GM12878 (cell line): ENCODE measurements at regions not wholly inside any gene's neighbourhood (a gene's known extent, or its start where the extent isn't known, plus 50 kb on each side); places are given as distances from the start of the nearest gene placed in this dataset.

ENCODE experiments used
- ATAC-seq: fragments of 200-7000 bp; cut with Tn5 transposase; 3 replicates; pipeline ENCODE4 v1.9.1; 2020; ENCODE audit warnings: mild to moderate bottlenecking, moderate library complexity
- BruUV-seq: library from RNA; stranded (reverse); fragments of 400-500 nt; replicated peaks from 2 replicates; lab custom pipeline; 2021; lab: Mats Ljungman, UMichigan
- CTCF ChIA-PET: fragments of 300-600 bp; sonication (Branson Sonifier 250); formaldehyde crosslinking; extraction: SDS; loops from one replicate; lab custom pipeline; 2021; ENCODE audit warnings: inconsistent platforms; lab: Yijun Ruan, JAX
- POLR2A ChIA-PET: fragments of 350-600 bp; formaldehyde crosslinking; extraction: SDS; loops from one replicate; lab custom pipeline; 2021; ENCODE audit warnings: inconsistent platforms; lab: Charles Lee
- RAD21 ChIA-PET: fragments of 300-600 bp; sonication (Branson Sonifier 250); formaldehyde crosslinking; loops from one replicate; lab custom pipeline; 2023; ENCODE audit warnings: antibody characterized with exemption; ENCODE audit not compliant: unreplicated experiment; lab: Charles Lee
- SMC1A ChIA-PET: fragments of 300-600 bp; sonication (Branson Sonifier 250); formaldehyde crosslinking; loops from one replicate; lab custom pipeline; 2023; ENCODE audit not compliant: unreplicated experiment, uncharacterized antibody; lab: Charles Lee
- DNase-seq: peaks from one replicate; pipeline ENCODE4 v3.0.0-alpha.2; 2011; ENCODE audit warnings: low read depth, low spot score
- FAIRE-seq: peaks from 3 replicates; lab custom pipeline; 2011; peaks lifted over from hg19 to GRCh38; lab: Jason Lieb, UNC
- H2AFZ ChIP-seq: 2 replicates; pipeline ENCODE4 v1.6.0; 2011; ENCODE audit warnings: low read depth, low read length, control low read depth; ENCODE audit not compliant: control insufficient read depth
- H3K27ac ChIP-seq: 2 replicates; pipeline ENCODE4 v1.5.1; 2011; ENCODE audit warnings: control low read depth; ENCODE audit not compliant: control insufficient read depth, insufficient read depth
- H3K27me3 ChIP-seq, 2 experiments: replicated peaks in 1 of 2; 2 replicates each; pipeline versions ENCODE4 v1.6.0 to v1.6.1; 2011; ENCODE audit warnings: low read length in 1 of 2; ENCODE audit not compliant: control insufficient read depth in 2 of 2, insufficient read depth in 2 of 2
- H3K36me3 ChIP-seq, 2 experiments: 2 replicates each; pipeline ENCODE4 v1.5.1; 2011; ENCODE audit warnings: low read length in 1 of 2; ENCODE audit not compliant: control insufficient read depth in 2 of 2, insufficient read depth in 2 of 2
- H3K4me1 ChIP-seq: 2 replicates; pipeline ENCODE4 v1.6.1; 2011; ENCODE audit warnings: mild to moderate bottlenecking, low read length, moderate library complexity, mixed read lengths; ENCODE audit not compliant: control insufficient read depth, insufficient read depth
- H3K4me2 ChIP-seq: 2 replicates; pipeline ENCODE4 v1.6.0; 2011; ENCODE audit warnings: control low read depth; ENCODE audit not compliant: control insufficient read depth, insufficient read depth
- H3K4me3 ChIP-seq: fragments of 200-600 bp; sonication (generic); 2 replicates; pipeline ENCODE4 v1.5.1; 2016
- H3K79me2 ChIP-seq: 2 replicates; pipeline ENCODE4 v1.6.0; 2011; ENCODE audit warnings: low read length; ENCODE audit not compliant: control insufficient read depth, insufficient read depth
- H3K9ac ChIP-seq: 2 replicates; pipeline ENCODE4 v1.8.0; 2011; ENCODE audit warnings: low read length, control low read depth, mixed read lengths; ENCODE audit not compliant: control insufficient read depth, insufficient read depth
- H3K9me3 ChIP-seq: replicated peaks from 3 replicates; pipeline ENCODE4 v1.5.1; 2011; ENCODE audit warnings: mild to moderate bottlenecking, low read length; ENCODE audit not compliant: control insufficient read depth, insufficient read depth
- H4K20me1 ChIP-seq: 2 replicates; pipeline ENCODE4 v1.6.0; 2011; ENCODE audit not compliant: control insufficient read depth, insufficient read depth
- BRCA1 ChIP-seq: IDR thresholded peaks from 2 replicates; pipeline ENCODE4 v1.6.1; 2011; ENCODE audit warnings: low read depth, low read length, improper control_type of control experiment
- HDAC6 ChIP-seq: fragments of 200-600 bp; sonication (generic); IDR thresholded peaks from one replicate; pipeline ENCODE4 v1.8.0; 2017; ENCODE audit warnings: antibody characterized with exemption; ENCODE audit not compliant: unreplicated experiment
- MXI1 ChIP-seq: fragments of 150-350 bp; IDR thresholded peaks from 2 replicates; pipeline ENCODE4 v1.6.1; 2011; ENCODE audit warnings: low read depth, mild to moderate bottlenecking, inconsistent platforms, low read length, improper control_type of control experiment
- NR2F1 ChIP-seq: fragments of 450-650 bp; conservative IDR thresholded peaks from 2 replicates; pipeline ENCODE4 v1.6.1; 2017; ENCODE audit warnings: mild to moderate bottlenecking
- RBBP5 ChIP-seq: fragments of 200-600 bp; sonication (generic); conservative IDR thresholded peaks from 2 replicates; pipeline ENCODE4 v1.6.1; 2016
- TCF3 ChIP-seq: IDR thresholded peaks from 2 replicates; pipeline ENCODE4 v1.6.1; 2012; ENCODE audit warnings: low read depth, mild to moderate bottlenecking, low read length, borderline replicate concordance; ENCODE audit not compliant: insufficient read depth
- ZNF217 ChIP-seq: fragments of 450-650 bp; IDR thresholded peaks from 2 replicates; pipeline ENCODE4 v1.6.1; 2017; ENCODE audit warnings: antibody characterized with exemption, mild to moderate bottlenecking
- WGBS: methylation state at CpG from one replicate; pipeline ENCODE4 v1.1.6; 2016; ENCODE audit warnings: low lambda C conversion rate; ENCODE audit not compliant: insufficient replicate concordance, insufficient coverage; ENCODE audit errors: missing lambda C conversion rate; 5-methylcytosine and 5-hydroxymethylcytosine counted together
- in situ Hi-C: fragments of 300-500 bp; cut with MboI; formaldehyde crosslinking; loops from 9 replicates; pipeline ENCODE4 v1.14.3; 2018; ENCODE audit warnings: mixed read lengths
- intact Hi-C: fragments of 100-400 bp; cut with micrococcal nuclease; formaldehyde crosslinking; loops from one replicate; pipeline ENCODE4 v1.14.2; 2022; ENCODE audit not compliant: unreplicated experiment
- TF ChIP-seq, protein P1 (sequence below): IDR thresholded peaks from 2 replicates; pipeline ENCODE4 v1.6.1; 2012; ENCODE audit warnings: improper control_type of control experiment, low read depth, low read length; ENCODE audit not compliant: insufficient replicate concordance
- TF ChIP-seq, protein P2 (sequence below), 3 experiments: IDR thresholded peaks in 2 of 3; conservative IDR thresholded peaks in 1 of 3; 2 replicates each; pipeline ENCODE4 v1.5.1; 2011; ENCODE audit warnings: low read depth in 3 of 3, low read length in 3 of 3, mild to moderate bottlenecking in 3 of 3, control low read depth in 2 of 3, moderate library complexity in 2 of 3, inconsistent platforms in 1 of 3, mixed read lengths in 1 of 3; ENCODE audit not compliant: control insufficient read depth in 2 of 3, insufficient read depth in 1 of 3; ENCODE audit errors: extremely low read depth in 1 of 3
- TF ChIP-seq, protein P3 (sequence below): fragments of 450-650 bp; IDR thresholded peaks from 2 replicates; pipeline ENCODE4 v1.6.1; 2016; ENCODE audit warnings: mild to moderate bottlenecking, moderate library complexity, borderline replicate concordance
- TF ChIP-seq, protein P4 (sequence below): fragments of 450-650 bp; IDR thresholded peaks from 2 replicates; pipeline ENCODE4 v1.6.1; 2017; ENCODE audit warnings: borderline replicate concordance

DNA sequence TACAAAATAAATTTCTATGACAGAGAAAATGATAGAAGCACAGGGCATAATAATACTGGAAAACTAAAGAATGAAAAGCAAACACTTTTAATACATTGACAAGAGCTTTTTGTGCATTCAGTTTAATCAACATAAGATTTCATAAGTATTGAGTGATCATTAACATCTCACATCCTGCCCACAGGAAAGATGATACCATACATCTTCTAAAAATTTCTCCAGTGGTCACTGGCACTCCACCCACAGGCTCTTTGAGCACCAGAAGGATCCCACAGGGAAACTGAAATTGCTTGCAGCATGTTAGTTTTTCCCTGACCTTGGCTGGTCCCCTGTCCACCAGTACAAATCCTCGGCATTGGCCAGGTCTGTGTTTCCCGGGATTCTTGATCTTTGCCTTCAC, 186.0 kb downstream of the CEMIP2 start:
- FAIRE-seq: no peak
- Histone ChIP-seq H3K27me3 (no peaks in the 10 kb centered on the region; a peak in 1 of 4 replicates), H3K9ac (no peak overlapping the region), H3K27ac (no peak overlapping the region), H3K36me3 (no peaks in the 10 kb centered on the region), H3K9me3 (no peaks in the 10 kb centered on the region), H3K4me3 (no peak overlapping the region), H4K20me1 (no peaks in the 10 kb centered on the region), H3K4me1 (no peaks in the 10 kb centered on the region), H3K4me2 (no peak overlapping the region), H2AFZ (no peak overlapping the region), H3K79me2 (no peaks in the 10 kb centered on the region)
- CTCF ChIA-PET: interaction anchor here (0.7 kb wide), 1 partner anchor 47 kb away, joined by 3 read pairs; no protein-coding TSS in a partner anchor
- POLR2A ChIA-PET: no interaction called here
- WGBS: 26% methylated on average over 2 of the region's 2 CpGs
- no peak for ATAC-seq
- intact Hi-C loops: no loop called here
- BruUV-seq: no TSS peak
- in situ Hi-C loops: no loop called here
- SMC1A ChIA-PET: no interaction called here
- no peak for DNase-seq
- RAD21 ChIA-PET: no interaction called here
- no peak for TF ChIP-seq TCF3
- TF ChIP-seq BRCA1: no peak
- TF ChIP-seq HDAC6: no peak
- TF ChIP-seq NR2F1: no peak
- TF ChIP-seq MXI1: no peak
- TF ChIP-seq RBBP5: no peak
- TF ChIP-seq, protein P1, sequence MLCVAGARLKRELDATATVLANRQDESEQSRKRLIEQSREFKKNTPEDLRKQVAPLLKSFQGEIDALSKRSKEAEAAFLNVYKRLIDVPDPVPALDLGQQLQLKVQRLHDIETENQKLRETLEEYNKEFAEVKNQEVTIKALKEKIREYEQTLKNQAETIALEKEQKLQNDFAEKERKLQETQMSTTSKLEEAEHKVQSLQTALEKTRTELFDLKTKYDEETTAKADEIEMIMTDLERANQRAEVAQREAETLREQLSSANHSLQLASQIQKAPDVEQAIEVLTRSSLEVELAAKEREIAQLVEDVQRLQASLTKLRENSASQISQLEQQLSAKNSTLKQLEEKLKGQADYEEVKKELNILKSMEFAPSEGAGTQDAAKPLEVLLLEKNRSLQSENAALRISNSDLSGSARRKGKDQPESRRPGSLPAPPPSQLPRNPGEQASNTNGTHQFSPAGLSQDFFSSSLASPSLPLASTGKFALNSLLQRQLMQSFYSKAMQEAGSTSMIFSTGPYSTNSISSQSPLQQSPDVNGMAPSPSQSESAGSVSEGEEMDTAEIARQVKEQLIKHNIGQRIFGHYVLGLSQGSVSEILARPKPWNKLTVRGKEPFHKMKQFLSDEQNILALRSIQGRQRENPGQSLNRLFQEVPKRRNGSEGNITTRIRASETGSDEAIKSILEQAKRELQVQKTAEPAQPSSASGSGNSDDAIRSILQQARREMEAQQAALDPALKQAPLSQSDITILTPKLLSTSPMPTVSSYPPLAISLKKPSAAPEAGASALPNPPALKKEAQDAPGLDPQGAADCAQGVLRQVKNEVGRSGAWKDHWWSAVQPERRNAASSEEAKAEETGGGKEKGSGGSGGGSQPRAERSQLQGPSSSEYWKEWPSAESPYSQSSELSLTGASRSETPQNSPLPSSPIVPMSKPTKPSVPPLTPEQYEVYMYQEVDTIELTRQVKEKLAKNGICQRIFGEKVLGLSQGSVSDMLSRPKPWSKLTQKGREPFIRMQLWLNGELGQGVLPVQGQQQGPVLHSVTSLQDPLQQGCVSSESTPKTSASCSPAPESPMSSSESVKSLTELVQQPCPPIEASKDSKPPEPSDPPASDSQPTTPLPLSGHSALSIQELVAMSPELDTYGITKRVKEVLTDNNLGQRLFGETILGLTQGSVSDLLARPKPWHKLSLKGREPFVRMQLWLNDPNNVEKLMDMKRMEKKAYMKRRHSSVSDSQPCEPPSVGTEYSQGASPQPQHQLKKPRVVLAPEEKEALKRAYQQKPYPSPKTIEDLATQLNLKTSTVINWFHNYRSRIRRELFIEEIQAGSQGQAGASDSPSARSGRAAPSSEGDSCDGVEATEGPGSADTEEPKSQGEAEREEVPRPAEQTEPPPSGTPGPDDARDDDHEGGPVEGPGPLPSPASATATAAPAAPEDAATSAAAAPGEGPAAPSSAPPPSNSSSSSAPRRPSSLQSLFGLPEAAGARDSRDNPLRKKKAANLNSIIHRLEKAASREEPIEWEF: no peak
- no peak for TF ChIP-seq ZNF217
- TF ChIP-seq, protein P2, sequence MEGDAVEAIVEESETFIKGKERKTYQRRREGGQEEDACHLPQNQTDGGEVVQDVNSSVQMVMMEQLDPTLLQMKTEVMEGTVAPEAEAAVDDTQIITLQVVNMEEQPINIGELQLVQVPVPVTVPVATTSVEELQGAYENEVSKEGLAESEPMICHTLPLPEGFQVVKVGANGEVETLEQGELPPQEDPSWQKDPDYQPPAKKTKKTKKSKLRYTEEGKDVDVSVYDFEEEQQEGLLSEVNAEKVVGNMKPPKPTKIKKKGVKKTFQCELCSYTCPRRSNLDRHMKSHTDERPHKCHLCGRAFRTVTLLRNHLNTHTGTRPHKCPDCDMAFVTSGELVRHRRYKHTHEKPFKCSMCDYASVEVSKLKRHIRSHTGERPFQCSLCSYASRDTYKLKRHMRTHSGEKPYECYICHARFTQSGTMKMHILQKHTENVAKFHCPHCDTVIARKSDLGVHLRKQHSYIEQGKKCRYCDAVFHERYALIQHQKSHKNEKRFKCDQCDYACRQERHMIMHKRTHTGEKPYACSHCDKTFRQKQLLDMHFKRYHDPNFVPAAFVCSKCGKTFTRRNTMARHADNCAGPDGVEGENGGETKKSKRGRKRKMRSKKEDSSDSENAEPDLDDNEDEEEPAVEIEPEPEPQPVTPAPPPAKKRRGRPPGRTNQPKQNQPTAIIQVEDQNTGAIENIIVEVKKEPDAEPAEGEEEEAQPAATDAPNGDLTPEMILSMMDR (IDR thresholded peaks at IDR 0.05 in 2 of 3, conservative IDR thresholded peaks at IDR 0.05 in 1 of 3; ENCODE audit: control insufficient read depth in 2 of 3, extremely low read depth in 1 of 3, insufficient read depth in 1 of 3, low read depth in 3 of 3, low read length in 3 of 3): no peak
- TF ChIP-seq, protein P3, sequence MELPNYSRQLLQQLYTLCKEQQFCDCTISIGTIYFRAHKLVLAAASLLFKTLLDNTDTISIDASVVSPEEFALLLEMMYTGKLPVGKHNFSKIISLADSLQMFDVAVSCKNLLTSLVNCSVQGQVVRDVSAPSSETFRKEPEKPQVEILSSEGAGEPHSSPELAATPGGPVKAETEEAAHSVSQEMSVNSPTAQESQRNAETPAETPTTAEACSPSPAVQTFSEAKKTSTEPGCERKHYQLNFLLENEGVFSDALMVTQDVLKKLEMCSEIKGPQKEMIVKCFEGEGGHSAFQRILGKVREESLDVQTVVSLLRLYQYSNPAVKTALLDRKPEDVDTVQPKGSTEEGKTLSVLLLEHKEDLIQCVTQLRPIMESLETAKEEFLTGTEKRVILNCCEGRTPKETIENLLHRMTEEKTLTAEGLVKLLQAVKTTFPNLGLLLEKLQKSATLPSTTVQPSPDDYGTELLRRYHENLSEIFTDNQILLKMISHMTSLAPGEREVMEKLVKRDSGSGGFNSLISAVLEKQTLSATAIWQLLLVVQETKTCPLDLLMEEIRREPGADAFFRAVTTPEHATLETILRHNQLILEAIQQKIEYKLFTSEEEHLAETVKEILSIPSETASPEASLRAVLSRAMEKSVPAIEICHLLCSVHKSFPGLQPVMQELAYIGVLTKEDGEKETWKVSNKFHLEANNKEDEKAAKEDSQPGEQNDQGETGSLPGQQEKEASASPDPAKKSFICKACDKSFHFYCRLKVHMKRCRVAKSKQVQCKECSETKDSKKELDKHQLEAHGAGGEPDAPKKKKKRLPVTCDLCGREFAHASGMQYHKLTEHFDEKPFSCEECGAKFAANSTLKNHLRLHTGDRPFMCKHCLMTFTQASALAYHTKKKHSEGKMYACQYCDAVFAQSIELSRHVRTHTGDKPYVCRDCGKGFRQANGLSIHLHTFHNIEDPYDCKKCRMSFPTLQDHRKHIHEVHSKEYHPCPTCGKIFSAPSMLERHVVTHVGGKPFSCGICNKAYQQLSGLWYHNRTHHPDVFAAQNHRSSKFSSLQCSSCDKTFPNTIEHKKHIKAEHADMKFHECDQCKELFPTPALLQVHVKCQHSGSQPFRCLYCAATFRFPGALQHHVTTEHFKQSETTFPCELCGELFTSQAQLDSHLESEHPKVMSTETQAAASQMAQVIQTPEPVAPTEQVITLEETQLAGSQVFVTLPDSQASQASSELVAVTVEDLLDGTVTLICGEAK: no peak
- TF ChIP-seq, protein P4, sequence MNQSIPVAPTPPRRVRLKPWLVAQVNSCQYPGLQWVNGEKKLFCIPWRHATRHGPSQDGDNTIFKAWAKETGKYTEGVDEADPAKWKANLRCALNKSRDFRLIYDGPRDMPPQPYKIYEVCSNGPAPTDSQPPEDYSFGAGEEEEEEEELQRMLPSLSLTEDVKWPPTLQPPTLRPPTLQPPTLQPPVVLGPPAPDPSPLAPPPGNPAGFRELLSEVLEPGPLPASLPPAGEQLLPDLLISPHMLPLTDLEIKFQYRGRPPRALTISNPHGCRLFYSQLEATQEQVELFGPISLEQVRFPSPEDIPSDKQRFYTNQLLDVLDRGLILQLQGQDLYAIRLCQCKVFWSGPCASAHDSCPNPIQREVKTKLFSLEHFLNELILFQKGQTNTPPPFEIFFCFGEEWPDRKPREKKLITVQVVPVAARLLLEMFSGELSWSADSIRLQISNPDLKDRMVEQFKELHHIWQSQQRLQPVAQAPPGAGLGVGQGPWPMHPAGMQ: no peak
